ENCODE measurements at regions not wholly inside any gene's neighbourhood (a gene's known extent, or its start where the extent isn't known, plus 50 kb on each side); places are given as distances from the start of the nearest gene placed in this dataset.

- no peak for DNase-seq (ENCODE audit: extremely low read depth in 1 of 11, low read depth in 9 of 11, low spot score in 4 of 11)
These were observed 247.6 kb downstream of the COX7C start for GRCh38 chr5:86865256-86865785.

DNA sequence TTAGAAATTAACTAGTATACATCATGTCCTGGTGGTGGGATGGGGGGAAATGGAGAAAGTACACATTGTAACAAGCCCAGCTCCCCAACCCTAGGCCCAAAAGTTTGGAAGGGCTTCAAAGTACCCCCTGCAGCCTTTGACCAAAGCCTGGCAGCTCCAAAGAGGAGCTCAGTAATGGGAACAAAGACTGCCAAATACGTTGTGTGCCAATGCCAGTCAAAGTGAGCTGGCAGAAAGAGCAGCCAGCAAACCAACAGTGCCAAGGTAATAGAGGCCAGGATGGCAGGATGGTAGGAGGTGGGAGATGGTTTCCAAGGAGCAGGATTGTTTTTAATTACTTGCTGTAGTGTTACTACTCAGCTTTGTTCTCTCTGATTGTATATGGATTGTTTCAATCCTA lies 248.3 kb downstream of the COX7C start:
- DNase-seq (ENCODE audit: extremely low read depth in 1 of 11, low read depth in 9 of 11, low spot score in 4 of 11): no peak

DNA sequence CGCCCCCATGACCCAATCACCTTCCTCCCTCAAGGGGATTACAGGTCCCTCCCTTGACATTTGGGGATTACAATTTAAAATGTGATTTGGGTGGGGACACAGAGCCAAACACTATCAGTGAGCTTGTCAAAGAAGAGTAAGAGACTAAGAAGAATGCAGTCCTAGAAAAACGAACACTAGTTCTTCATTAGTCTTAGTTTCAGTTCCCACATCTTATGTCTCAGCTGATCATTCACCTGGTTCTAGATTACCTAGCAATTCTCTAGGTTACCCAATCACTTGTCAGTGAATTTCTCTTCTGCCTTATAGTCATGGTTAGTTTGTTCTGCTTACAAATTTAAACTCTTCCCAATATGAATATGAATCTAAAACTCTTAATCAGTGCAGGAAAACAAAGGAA lies 251.5 kb downstream of the COX7C start:
- DNase-seq (ENCODE audit: extremely low read depth in 1 of 11, low read depth in 9 of 11, low spot score in 4 of 11): no peak

GRCh38 chr5:86875539-86875938 lies 257.8 kb downstream of the COX7C start:
- no peak for DNase-seq (ENCODE audit: extremely low read depth in 1 of 11, low read depth in 9 of 11, low spot score in 4 of 11)

GRCh38 chr5:86878250-86878649 lies 260.5 kb downstream of the COX7C start:
- DNase-seq (ENCODE audit: extremely low read depth in 1 of 11, low read depth in 9 of 11, low spot score in 4 of 11): no peak

GRCh38 chr5:86879086-86879485 lies 261.3 kb downstream of the COX7C start:
- DNase-seq (ENCODE audit: extremely low read depth in 1 of 11, low read depth in 9 of 11, low spot score in 4 of 11): no peak

GRCh38 chr5:86880344-86880743 lies 262.6 kb downstream of the COX7C start:
- DNase-seq (ENCODE audit: extremely low read depth in 1 of 11, low read depth in 9 of 11, low spot score in 4 of 11): no peak

DNA sequence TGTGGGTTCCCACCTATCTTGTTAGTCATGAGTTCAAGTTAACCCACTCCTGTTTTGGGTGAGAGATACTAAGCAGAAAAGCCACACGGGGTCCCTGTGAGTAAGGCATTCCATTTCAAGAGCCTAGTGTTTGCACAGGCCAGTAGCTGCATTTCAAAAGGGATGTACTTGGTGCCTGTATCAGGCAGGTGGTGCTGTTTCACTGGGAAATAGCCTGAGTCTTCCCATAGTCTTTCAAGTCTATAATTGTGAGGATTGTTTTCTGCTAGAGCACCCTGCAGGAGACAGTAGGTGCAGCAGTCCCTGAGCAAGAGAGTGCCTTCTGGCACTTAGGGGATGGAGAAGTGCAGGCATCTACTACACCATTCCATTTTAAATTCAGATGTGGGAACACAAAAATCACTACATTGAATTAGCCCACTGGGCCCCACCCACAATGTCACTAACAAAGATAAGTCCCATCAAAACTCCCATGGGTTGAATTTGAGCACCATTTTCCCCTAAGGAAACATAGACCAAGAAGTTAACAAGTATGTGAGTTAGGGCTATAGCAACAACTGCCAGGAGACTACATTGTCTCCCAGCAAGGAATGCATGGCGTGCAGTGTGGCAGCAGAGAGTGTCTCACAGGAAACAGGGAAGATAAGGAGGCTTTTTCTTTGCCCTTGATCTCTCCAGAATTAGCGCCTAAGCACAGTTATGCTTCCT lies 263.2 kb downstream of the COX7C start:
- peak in 9 of 11 donors; percentile 6 to 39 (median 22) for DNase-seq (ENCODE audit: extremely low read depth in 1 of 11, low read depth in 9 of 11, low spot score in 4 of 11)

- no peak for DNase-seq (ENCODE audit: extremely low read depth in 1 of 11, low read depth in 9 of 11, low spot score in 4 of 11)
These were observed 263.9 kb downstream of the COX7C start for GRCh38 chr5:86881493-86882090.

DNA sequence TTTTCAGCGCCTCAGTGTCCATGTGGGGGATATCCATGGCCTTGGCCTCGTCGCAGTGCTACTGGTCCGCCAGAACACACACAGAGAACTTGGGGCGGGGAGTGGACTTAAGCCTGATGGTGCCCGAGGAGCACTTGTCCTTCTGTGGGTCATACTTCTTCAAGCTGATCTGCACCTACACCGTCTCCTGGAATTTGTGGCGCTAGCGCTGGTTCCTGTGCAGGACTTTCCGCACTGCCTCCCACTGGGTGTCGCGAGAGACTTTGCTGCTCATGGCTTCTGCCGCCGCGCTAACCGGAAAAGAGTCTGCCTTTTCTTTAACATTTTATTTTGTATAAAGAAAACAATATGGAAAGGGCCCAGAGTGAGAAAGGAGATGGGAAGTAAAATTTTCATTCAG lies 266.9 kb downstream of the COX7C start:
- no peak for DNase-seq (ENCODE audit: extremely low read depth in 1 of 11, low read depth in 9 of 11, low spot score in 4 of 11)

GRCh38 chr5:86885011-86885410 lies 267.3 kb downstream of the COX7C start:
- no peak for DNase-seq (ENCODE audit: extremely low read depth in 1 of 11, low read depth in 9 of 11, low spot score in 4 of 11)

DNA sequence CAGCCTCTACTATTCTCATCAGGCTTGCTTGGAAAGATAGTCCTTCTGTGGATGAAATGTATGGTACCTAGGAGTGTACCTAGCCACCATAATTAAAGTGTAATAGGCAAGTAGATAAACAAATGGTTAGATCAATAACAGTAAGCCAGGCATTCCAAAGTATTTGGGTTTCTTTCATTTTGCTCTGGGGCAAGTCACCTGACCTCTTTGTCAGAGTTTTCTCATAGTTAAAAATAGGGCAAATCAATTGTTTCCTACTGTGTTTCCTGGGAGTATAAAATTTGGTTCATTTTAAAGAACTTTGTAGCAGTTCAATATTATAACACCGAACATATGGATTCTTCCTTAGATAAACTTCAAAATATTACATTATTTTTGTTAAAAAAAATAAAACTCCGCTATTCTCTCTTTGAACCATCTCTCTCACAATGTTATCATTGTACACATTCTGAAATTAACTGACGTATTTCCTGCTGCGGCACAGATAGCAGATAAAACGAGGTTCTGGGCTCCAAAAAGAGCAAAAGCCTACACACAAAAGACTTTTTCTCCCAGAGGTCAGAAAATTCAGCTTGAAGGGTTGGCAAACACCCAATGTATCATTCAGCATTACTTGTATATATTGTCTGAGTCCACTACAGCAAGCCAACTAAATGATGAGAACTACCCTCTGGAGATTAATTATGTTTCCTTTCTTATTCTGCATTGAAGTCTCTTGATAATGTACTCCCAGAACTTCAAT lies 267.9 kb downstream of the COX7C start:
- no peak for DNase-seq (ENCODE audit: extremely low read depth in 1 of 11, low read depth in 9 of 11, low spot score in 4 of 11)

DNA sequence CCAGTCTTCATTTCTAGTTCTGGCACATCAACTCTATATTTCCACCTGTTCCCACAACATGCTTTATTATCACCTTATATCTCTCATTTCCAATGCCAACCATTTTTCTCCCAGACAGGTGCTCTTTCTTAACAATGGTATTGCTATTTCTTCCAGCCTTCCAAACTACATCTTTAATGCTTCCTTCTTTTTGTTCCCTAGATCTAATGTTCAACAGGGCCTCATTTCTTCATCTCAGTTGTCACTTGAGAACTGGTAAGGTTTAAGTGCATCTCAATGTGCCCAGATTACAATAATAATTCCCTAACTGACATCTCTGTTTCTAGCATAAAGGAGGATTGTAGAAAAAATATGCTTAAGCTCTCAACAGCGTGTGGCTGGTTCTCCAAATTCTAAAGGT lies 272.6 kb downstream of the COX7C start:
- no peak for DNase-seq (ENCODE audit: extremely low read depth in 1 of 11, low read depth in 9 of 11, low spot score in 4 of 11)

- DNase-seq (ENCODE audit: extremely low read depth in 1 of 11, low read depth in 9 of 11, low spot score in 4 of 11): no peak
These were observed 276.3 kb downstream of the COX7C start for GRCh38 chr5:86894056-86894455.

- no peak for DNase-seq (ENCODE audit: extremely low read depth in 1 of 11, low read depth in 9 of 11, low spot score in 4 of 11)
These were observed 279.2 kb downstream of the COX7C start for GRCh38 chr5:86896916-86897315.

- no peak for DNase-seq (ENCODE audit: extremely low read depth in 1 of 11, low read depth in 9 of 11, low spot score in 4 of 11)
These were observed 291.9 kb downstream of the COX7C start for GRCh38 chr5:86909418-86910295.

DNA sequence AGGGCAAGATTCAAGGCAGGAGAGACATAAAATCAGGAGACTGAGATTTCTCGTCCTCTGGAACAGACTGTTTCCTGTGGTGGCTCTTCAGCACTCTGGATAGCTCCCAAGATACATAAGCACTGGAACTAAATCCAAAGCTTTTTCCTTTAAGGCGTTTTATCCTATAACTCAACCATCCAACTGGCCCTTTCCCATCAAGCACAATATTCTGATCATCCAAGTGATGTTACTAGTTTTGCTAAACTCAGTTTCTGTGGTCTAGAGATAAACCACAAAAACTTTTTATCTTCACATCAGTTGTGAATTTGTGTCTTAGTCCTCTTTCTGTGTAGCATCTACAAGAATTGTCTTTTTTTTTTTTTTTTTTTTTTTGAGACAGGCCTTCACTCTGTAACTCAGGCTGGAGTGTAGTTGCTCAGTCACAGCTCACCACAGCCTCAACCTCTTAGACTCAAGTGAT lies 299.4 kb downstream of the COX7C start:
- DNase-seq (ENCODE audit: extremely low read depth in 1 of 11, low read depth in 9 of 11, low spot score in 4 of 11): peak; percentile 9 to 52 (median 25)

GRCh38 chr5:86918246-86918645 lies 300.5 kb downstream of the COX7C start:
- DNase-seq (ENCODE audit: extremely low read depth in 1 of 11, low read depth in 9 of 11, low spot score in 4 of 11): no peak

DNA sequence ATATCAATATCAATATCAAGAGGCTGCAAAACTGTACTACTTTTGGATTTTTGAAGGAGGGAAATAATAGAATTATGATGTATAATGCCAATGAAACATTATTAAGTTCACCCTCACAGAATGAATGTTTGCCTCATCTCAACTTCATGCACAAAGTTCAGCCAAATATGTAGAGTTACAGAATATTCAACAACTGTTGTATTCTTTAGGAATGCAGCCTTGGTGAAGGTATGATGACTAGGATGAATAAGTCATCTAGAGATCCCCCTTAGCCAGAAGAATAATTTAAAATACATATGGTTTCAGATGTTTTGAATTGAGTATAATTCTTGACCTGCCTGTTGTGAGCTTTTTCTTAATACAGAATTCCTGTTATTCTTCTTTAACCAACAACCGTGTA lies 308.3 kb downstream of the COX7C start:
- DNase-seq (ENCODE audit: extremely low read depth in 1 of 11, low read depth in 9 of 11, low spot score in 4 of 11): no peak
